Coronary artery (tissue), 2 donors: ENCODE measurements at regions not wholly inside any gene's neighbourhood (a gene's known extent, or its start where the extent isn't known, plus 50 kb on each side); places are given as distances from the start of the nearest gene placed in this dataset.

Experiments used
- DNase-seq: peaks from one replicate; pipeline ENCODE4 v3.0.0-alpha.2; 2017; ENCODE audit warnings: low spot score
- H3K27ac ChIP-seq, 2 donors: fragments of 200-600 bp; sonication (generic); one replicate each; pipeline ENCODE4 v1.5.1; 2016 to 2019
- H3K4me3 ChIP-seq: fragments of 200-600 bp; sonication (generic); 2 replicates; pipeline ENCODE4 v1.5.1; 2016; ENCODE audit warnings: mild to moderate bottlenecking, moderate library complexity
- CTCF ChIP-seq: fragments of 200-600 bp; sonication (generic); IDR thresholded peaks from one replicate; pipeline ENCODE4 v1.5.1; 2019; ENCODE audit warnings: antibody characterized with exemption

- H3K4me3 ChIP-seq = no peak overlapping the region
- no peak overlapping the region for H3K27ac ChIP-seq
- DNase-seq = no peak
- TF ChIP-seq CTCF = no peak
Measured at GRCh38 chr9:19682397-19682796, 106.4 kb downstream of the SLC24A2 start.

GRCh38 chr9:19681846-19682245 lies 107.0 kb downstream of the SLC24A2 start:
- no peak for TF ChIP-seq CTCF
- DNase-seq = no peak
- no peak overlapping the region for H3K4me3 ChIP-seq
- no peak overlapping the region for H3K27ac ChIP-seq

- Histone ChIP-seq H3K27ac (no peak overlapping the region), H3K4me3 (no peak overlapping the region)
- no peak for DNase-seq
- no peak for TF ChIP-seq CTCF
Measured at GRCh38 chr9:19677924-19678323, 110.9 kb downstream of the SLC24A2 start.

GRCh38 chr9:19675492-19675891 lies 113.3 kb downstream of the SLC24A2 start:
- no peak for DNase-seq
- no peak overlapping the region for H3K27ac ChIP-seq

GRCh38 chr9:19666575-19666974 lies 122.3 kb downstream of the SLC24A2 start:
- H3K4me3 ChIP-seq = no peak overlapping the region
- H3K27ac ChIP-seq = no peak overlapping the region
- no peak for DNase-seq
- no peak for TF ChIP-seq CTCF

More at GRCh38 chr9:19675492-19675891, 113.3 kb downstream of the SLC24A2 start:
- no peak overlapping the region for H3K4me3 ChIP-seq
- no peak for TF ChIP-seq CTCF

GRCh38 chr9:19665146-19665863 lies 123.5 kb downstream of the SLC24A2 start:
- Histone ChIP-seq H3K4me3 (no peak overlapping the region), H3K27ac (no peak overlapping the region)
- no peak for TF ChIP-seq CTCF
- no peak for DNase-seq

- no peak overlapping the region for H3K27ac ChIP-seq
- DNase-seq = no peak
- no peak overlapping the region for H3K4me3 ChIP-seq
- no peak for TF ChIP-seq CTCF
Measured at GRCh38 chr9:19663570-19663969, 125.3 kb downstream of the SLC24A2 start.
